K562 (cell line): ENCODE measurements at regions not wholly inside any gene's neighbourhood (a gene's known extent, or its start where the extent isn't known, plus 50 kb on each side); places are given as distances from the start of the nearest gene placed in this dataset.

Experiments used
- ATAC-seq: fragments of 200-7000 bp; cut with Tn5 transposase; 3 replicates; pipeline ENCODE4 v1.9.1; 2020; ENCODE audit warnings: moderate library complexity
- BruUV-seq: library from RNA; stranded (reverse); fragments of 400-500 nt; replicated peaks from 2 replicates; lab custom pipeline; 2021; lab: Mats Ljungman, UMichigan
- CTCF ChIA-PET: fragments of 300-600 bp; formaldehyde crosslinking; extraction: SDS; loops from one replicate; lab custom pipeline; 2021; ENCODE audit warnings: low intra/inter-chr PET ratio; lab: Yijun Ruan, JAX
- POLR2A ChIA-PET: fragments of 300-600, 350-650 bp; sonication (Branson Sonifier 250); formaldehyde crosslinking; extraction: SDS; loops from one replicate; lab custom pipeline; 2021; ENCODE audit warnings: antibody characterized with exemption, inconsistent platforms; lab: Yijun Ruan, JAX
- DNase-seq, 4 experiments: peaks; one replicate each; pipeline versions ENCODE4 v3.0.0 to v3.0.0-alpha.2; 2011 to 2018; ENCODE audit warnings: low spot score in 3 of 4, mixed read lengths in 3 of 4; ENCODE audit errors: extremely low read depth in 1 of 4
- FAIRE-seq: peaks from 2 replicates; lab custom pipeline; 2011; peaks lifted over from hg19 to GRCh38; lab: Jason Lieb, UNC
- H2AFZ ChIP-seq: 2 replicates; pipeline ENCODE4 v1.6.0; 2011; ENCODE audit warnings: low read depth, low read length, control low read depth, inconsistent platforms
- H3K27ac ChIP-seq: fragments of 200-600 bp; 3 replicates; pipeline ENCODE4 v1.8.0; 2011; ENCODE audit warnings: low read depth, mild to moderate bottlenecking, control low read depth, inconsistent platforms, low read length, moderate library complexity, mixed read lengths; ENCODE audit errors: extremely low read depth
- H3K27me3 ChIP-seq, 2 experiments: fragments of 300-600 bp in 1 of 2; 2 replicates in 1 of 2; 3 replicates in 1 of 2; pipeline versions ENCODE4 v1.6.0 to v1.8.0; 2011; ENCODE audit warnings: inconsistent platforms in 2 of 2, low read length in 2 of 2, mild to moderate bottlenecking in 1 of 2, mixed read lengths in 1 of 2, moderate library complexity in 1 of 2; ENCODE audit not compliant: control insufficient read depth in 2 of 2, insufficient read depth in 2 of 2
- H3K36me3 ChIP-seq: fragments of 300-600 bp; 3 replicates; pipeline ENCODE4 v1.8.0; 2011; ENCODE audit warnings: mild to moderate bottlenecking, low read length, inconsistent platforms; ENCODE audit not compliant: control insufficient read depth, insufficient read depth
- H3K4me1 ChIP-seq, 2 experiments: fragments of 200-600 bp in 1 of 2; replicated peaks in 1 of 2; 2 replicates in 1 of 2; 3 replicates in 1 of 2; pipeline versions ENCODE4 v1.5.1 to v1.8.0; 2011; ENCODE audit warnings: inconsistent platforms in 2 of 2, low read length in 2 of 2, mild to moderate bottlenecking in 1 of 2, mixed read lengths in 1 of 2, moderate library complexity in 1 of 2; ENCODE audit not compliant: control insufficient read depth in 2 of 2, insufficient read depth in 2 of 2
- H3K4me2 ChIP-seq: 2 replicates; pipeline ENCODE4 v1.6.1; 2011; ENCODE audit warnings: low read length, control low read depth, inconsistent platforms, mixed read lengths; ENCODE audit not compliant: insufficient read depth
- H3K4me3 ChIP-seq: fragments of 200-600 bp; sonication (generic), shearing (Covaris generic); 2 replicates; pipeline ENCODE4 v1.5.1; 2016; ENCODE audit warnings: control low read depth, inconsistent platforms
- H3K79me2 ChIP-seq: fragments of 200-600 bp; 3 replicates; pipeline ENCODE4 v1.8.0; 2011; ENCODE audit warnings: low read length, inconsistent platforms; ENCODE audit not compliant: control insufficient read depth, insufficient read depth
- H3K9ac ChIP-seq, 2 experiments: 2 replicates each; pipeline versions ENCODE4 v1.6.0 to v1.6.1; 2011; ENCODE audit warnings: low read depth in 2 of 2, low read length in 2 of 2, control low read depth in 1 of 2, inconsistent platforms in 1 of 2, mild to moderate bottlenecking in 1 of 2, mixed read lengths in 1 of 2; ENCODE audit not compliant: insufficient read depth in 1 of 2
- H3K9me1 ChIP-seq: one replicate; pipeline ENCODE4 v1.6.0; 2011; ENCODE audit warnings: inconsistent platforms, mild to moderate bottlenecking, low read length, moderate library complexity; ENCODE audit not compliant: control insufficient read depth, insufficient read depth
- H3K9me3 ChIP-seq: replicated peaks from 2 replicates; pipeline ENCODE4 v1.5.1; 2011; ENCODE audit warnings: low read depth, low read length, inconsistent platforms; ENCODE audit not compliant: control insufficient read depth, insufficient read depth
- H4K20me1 ChIP-seq: replicated peaks from 2 replicates; pipeline ENCODE4 v1.6.1; 2011; ENCODE audit warnings: low read length, inconsistent platforms, mixed read lengths; ENCODE audit not compliant: control insufficient read depth, insufficient read depth
- E2F5 ChIP-seq: sonication (generic); formaldehyde crosslinking; IDR thresholded peaks from 2 replicates; pipeline ENCODE4 v1.8.0; 2022; ENCODE audit warnings: mild to moderate bottlenecking, missing genetic modification reagents
- HMG20A ChIP-seq: fragments of 450-650 bp; formaldehyde crosslinking; conservative IDR thresholded peaks from 2 replicates; pipeline ENCODE4 v1.4.0; 2020; ENCODE audit warnings: mild to moderate bottlenecking, mixed read lengths
- TAF1 ChIP-seq: IDR thresholded peaks from 2 replicates; pipeline ENCODE4 v1.6.1; 2011; ENCODE audit warnings: mild to moderate bottlenecking, low read length, moderate library complexity; ENCODE audit not compliant: insufficient read depth, control insufficient read depth, severe bottlenecking; ENCODE audit errors: extremely low read depth
- ZNF449 ChIP-seq: fragments of 250-450 bp; sonication (Bioruptor Pico); IDR thresholded peaks from 2 replicates; pipeline ENCODE4 v1.8.0; 2022; ENCODE audit warnings: moderate library complexity, mild to moderate bottlenecking, inconsistent platforms
- WGBS: fragments of 100-300 bp; shearing (Covaris generic); methylation state at CpG from one replicate; pipeline ENCODE4 v1.1.6; 2016; ENCODE audit warnings: low coverage, mixed read lengths; ENCODE audit not compliant: insufficient coverage; ENCODE audit errors: missing lambda C conversion rate; 5-methylcytosine and 5-hydroxymethylcytosine counted together
- in situ Hi-C: fragments of 300-500 bp; cut with MboI; formaldehyde crosslinking; loops from 4 replicates; pipeline ENCODE4 v1.15.0; 2018; ENCODE audit warnings: inconsistent platforms, mixed read lengths
- intact Hi-C: fragments of 100-400 bp; cut with micrococcal nuclease; formaldehyde crosslinking; loops from 2 replicates; pipeline ENCODE4 v1.14.2; 2022

GRCh38 chr1:172833954-172834353 lies 175.1 kb downstream of the FASLG start:
- no peak for ATAC-seq
- Histone ChIP-seq H3K4me1 (no peaks in the 10 kb centered on the region), H3K9me1 (no peaks in the 10 kb centered on the region), H3K4me3 (no peak overlapping the region), H3K27ac (no peak overlapping the region), H2AFZ (no peak overlapping the region), H3K79me2 (no peaks in the 10 kb centered on the region), H3K36me3 (no peaks in the 10 kb centered on the region), H3K27me3 (no peaks in the 10 kb centered on the region), H4K20me1 (no peaks in the 10 kb centered on the region), H3K9ac (no peak overlapping the region), H3K4me2 (no peak overlapping the region), H3K9me3 (no peaks in the 10 kb centered on the region)
- 6% methylated on average over 2 of the region's 2 CpGs for WGBS
- intact Hi-C loops (no loop called here), in situ Hi-C loops (no loop called here)
- TF ChIP-seq E2F5 (CRISPR knock-in tag) (no peak), TAF1 (no peak)
- CTCF ChIA-PET, result no interaction called here
- DNase-seq, result no peak
- BruUV-seq, result no TSS peak
- no peak for FAIRE-seq
- POLR2A ChIA-PET, result no interaction called here

GRCh38 chr1:172834609-172835008 lies 175.7 kb downstream of the FASLG start:
- no peaks in the 10 kb centered on the region for H4K20me1 ChIP-seq
- ChIA-PET CTCF (no interaction called here), POLR2A (interaction anchor here (0.8 kb wide), 1 partner anchor 16 kb away, joined by 3 read pairs; no protein-coding TSS in a partner anchor)
- H3K9me1 ChIP-seq, result no peaks in the 10 kb centered on the region
- DNase-seq, result no peak
- FAIRE-seq, result no peak
- H3K4me2 ChIP-seq, result no peak overlapping the region
- H3K4me1 ChIP-seq, result no peaks in the 10 kb centered on the region
- no peaks in the 10 kb centered on the region for H3K27me3 ChIP-seq
- H3K4me3 ChIP-seq, result no peak overlapping the region
- intact Hi-C loops, result no loop called here
- in situ Hi-C loops, result no loop called here
- no peaks in the 10 kb centered on the region for H3K9me3 ChIP-seq
- no peak overlapping the region for H3K27ac ChIP-seq
- no peak for ATAC-seq
- H3K9ac ChIP-seq, result no peak overlapping the region
- BruUV-seq, result no TSS peak
- WGBS, result 4% methylated on average over 5 of the region's 5 CpGs
- no peaks in the 10 kb centered on the region for H3K36me3 ChIP-seq
- H3K79me2 ChIP-seq, result no peaks in the 10 kb centered on the region
- H2AFZ ChIP-seq, result no peak overlapping the region
- TF ChIP-seq ZNF449 (CRISPR knock-in tag), result no peak
- no peak for TF ChIP-seq HMG20A (CRISPR knock-in tag)
